HG03159 (cell line): ENCODE measurements at regions not wholly inside any gene's neighbourhood (a gene's known extent, or its start where the extent isn't known, plus 50 kb on each side); places are given as distances from the start of the nearest gene placed in this dataset.
"Not testable (repeated sequence)": the region's sequence is repeated elsewhere in the genome, so short reads cannot be mapped to it uniquely, and the experiment has no call there.

Experiments
- ATAC-seq: cut with Tn5 transposase; IDR thresholded peaks from one replicate; pipeline ENCODE4 v1.9.1; 2021; ENCODE audit warnings: mild to moderate bottlenecking, moderate library complexity; ENCODE audit not compliant: unreplicated experiment

- not testable (repeated sequence) for ATAC-seq
Measured at GRCh38 chr2:91520972-91521535, 2829.6 kb downstream of the RPIA start.

DNA sequence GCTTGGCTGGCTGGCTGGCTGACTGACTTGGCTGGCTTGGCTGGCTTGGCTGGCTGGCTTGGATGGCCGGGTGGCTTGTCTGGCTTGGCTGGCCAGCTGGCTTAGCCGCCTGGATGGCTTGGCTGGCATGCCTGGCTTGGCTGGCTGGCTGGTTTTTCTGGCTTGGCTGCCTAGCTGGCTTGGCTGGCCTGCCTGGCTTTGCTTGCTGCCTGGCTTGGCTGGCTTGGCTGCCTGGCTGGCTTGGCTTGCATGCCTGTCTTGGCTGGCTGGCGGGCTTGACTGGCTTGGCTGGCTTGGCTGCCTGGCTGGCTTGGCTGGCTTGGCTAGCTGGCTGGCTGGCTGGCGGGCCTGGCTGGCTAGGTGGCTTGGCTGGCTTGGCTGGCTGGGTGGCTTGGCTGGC is 2830.5 kb downstream of the RPIA start:
- ATAC-seq: not testable (repeated sequence)

DNA sequence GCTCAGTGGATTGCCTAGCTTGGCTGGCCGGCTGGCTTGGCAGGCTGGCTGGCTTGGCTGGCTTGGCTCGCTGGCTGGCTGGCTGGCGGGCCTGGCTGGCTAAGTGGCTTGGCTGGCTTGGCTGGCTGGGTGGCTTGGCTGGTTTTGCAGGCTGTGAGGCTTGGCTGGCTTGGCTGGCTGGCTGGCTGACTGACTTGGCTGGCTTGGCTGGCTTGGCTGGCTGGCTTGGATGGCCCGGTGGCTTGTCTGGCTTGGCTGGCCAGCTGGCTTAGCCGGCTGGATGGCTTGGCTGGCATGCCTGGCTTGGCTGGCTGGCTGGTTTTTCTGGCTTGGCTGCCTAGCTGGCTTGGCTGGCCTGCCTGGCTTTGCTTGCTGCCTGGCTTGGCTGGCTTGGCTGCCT is 2831.4 kb downstream of the RPIA start:
- not testable (repeated sequence) for ATAC-seq

GRCh38 chr2:91523751-91524150 is 2832.3 kb downstream of the RPIA start:
- ATAC-seq: not testable (repeated sequence)

- not testable (repeated sequence) for ATAC-seq
Measured at GRCh38 chr2:91525587-91525986, 2834.1 kb downstream of the RPIA start.

DNA sequence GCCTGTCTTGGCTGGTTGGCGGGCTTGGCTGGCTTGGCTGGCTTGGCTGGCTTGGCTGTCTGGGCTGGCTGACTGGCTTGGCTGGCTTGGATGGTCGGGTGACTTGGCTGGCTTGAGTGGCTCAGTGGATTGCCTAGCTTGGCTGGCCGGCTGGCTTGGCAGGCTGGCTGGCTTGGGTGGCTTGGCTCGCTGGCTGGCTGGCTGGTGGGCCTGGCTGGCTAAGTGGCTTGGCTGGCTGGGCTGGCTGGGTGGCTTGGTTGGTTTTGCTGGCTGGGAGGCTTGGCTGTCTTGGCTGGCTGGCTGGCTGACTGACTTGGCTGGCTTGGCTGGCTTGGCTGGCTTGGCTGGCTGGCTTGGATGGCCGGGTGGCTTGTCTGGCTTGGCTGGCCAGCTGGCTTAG is 2834.6 kb downstream of the RPIA start:
- ATAC-seq: not testable (repeated sequence)

- ATAC-seq: not testable (repeated sequence)
Measured at GRCh38 chr2:91527056-91527455, 2835.6 kb downstream of the RPIA start.

GRCh38 chr2:91527491-91528031 is 2836.1 kb downstream of the RPIA start:
- ATAC-seq: not testable (repeated sequence)

GRCh38 chr2:91528361-91528760 is 2836.9 kb downstream of the RPIA start:
- not testable (repeated sequence) for ATAC-seq

DNA sequence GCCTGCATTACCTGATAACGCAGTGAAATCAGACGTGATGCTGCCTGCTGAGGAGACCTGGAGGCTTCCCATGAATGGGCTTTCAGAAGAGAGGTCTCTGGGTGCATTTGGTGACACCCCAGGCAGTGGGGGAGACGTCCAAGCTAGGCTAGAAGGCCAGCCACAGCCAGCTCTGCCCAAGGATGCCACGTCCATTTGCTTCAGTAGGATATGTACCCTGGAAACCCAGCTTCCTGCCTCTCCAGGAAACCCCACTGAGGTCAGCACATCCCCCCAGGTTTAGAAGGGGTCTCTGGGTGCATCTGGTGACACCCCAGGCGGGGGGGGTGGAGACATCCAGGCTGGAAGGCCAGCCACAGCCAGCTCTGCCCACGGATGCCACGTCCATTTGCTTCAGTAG is 2844.6 kb downstream of the RPIA start:
- not testable (repeated sequence) for ATAC-seq

- ATAC-seq: not testable (repeated sequence)
Measured at GRCh38 chr2:91536549-91537263, 2845.2 kb downstream of the RPIA start.

DNA sequence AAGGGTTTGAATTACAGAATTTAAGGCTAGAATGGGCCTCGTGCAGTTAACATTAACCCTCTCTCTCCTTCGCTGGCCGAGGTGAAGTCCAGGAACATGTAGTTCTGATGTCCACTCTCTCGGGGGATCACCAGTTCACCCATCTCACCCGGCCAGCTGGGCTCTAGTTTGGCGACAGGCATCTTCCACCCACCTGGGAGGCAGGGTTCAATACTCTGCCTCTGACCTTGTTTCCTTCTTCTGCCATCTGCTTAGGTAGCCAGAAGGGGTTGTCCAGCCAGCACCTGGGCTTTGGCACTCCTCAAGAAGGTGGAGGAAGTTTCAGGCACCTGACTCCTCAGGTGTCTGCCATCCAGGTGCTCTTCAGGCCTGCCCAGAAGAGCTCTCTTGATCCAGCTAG is 2857.8 kb downstream of the RPIA start:
- ATAC-seq: not testable (repeated sequence)

GRCh38 chr2:91558234-91558633 is 2866.8 kb downstream of the RPIA start:
- not testable (repeated sequence) for ATAC-seq

- not testable (repeated sequence) for ATAC-seq
Measured at GRCh38 chr2:91559269-91559668, 2867.8 kb downstream of the RPIA start.

- not testable (repeated sequence) for ATAC-seq
Measured at GRCh38 chr2:91559886-91560614, 2868.6 kb downstream of the RPIA start.

DNA sequence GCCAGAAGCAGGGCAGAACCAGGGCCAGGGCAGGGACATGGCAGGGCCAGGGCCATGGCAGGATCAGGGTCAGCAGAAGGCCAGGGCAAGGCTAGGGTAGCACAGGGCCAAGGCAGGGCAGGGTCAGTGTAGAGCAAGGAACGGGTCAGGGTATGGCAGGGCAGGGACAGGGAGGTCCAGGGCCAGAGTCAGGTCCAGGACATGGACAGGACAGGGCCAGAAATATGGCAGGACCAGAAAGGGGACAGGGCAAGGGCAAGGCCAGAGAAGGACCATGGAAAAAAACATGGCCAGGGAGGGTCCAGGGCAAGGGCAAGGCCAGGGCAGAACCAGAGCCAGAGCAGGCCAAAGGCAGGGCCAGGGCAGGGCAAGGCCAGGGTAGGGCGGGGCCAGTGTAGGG is 2870.7 kb downstream of the RPIA start:
- ATAC-seq: not testable (repeated sequence)

- not testable (repeated sequence) for ATAC-seq
Measured at GRCh38 chr2:91564700-91565099, 2873.2 kb downstream of the RPIA start.

DNA sequence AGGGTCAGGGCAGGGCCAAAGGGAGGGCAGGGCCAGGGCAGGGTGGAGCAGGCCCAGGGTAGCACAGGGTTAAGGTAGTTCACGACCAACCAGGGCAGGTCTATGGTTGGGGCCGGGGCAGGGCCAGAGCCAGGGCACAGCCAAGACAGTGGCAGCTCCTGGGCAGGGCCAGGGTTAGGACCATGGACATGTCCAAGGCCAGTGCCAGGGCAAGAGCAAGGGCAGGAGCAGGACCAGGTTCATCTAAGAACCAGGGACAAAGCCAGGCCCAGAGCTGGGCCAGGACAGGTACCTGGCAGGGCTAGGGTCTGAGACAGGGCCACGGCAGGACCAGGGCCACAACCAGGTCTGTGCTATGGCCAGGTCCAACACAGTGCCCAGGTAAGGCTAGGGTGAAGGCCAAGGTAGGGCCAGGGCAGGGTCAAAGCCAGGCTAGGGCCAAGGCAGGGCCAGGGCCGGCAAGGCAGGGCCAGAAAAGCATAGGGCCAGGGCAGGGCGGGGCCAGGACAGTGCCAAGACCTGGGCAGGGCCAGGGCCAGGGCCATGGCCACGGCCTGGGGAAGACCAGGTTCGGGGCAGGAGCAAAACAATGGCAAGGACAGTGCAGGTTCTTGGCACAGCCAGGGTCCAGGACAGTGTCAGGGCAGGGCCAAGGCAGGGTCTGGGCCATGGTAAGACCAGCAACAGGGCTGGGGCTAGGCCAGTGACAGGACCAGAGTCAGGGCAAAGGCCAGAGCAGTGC is 2874.4 kb downstream of the RPIA start:
- ATAC-seq: not testable (repeated sequence)

DNA sequence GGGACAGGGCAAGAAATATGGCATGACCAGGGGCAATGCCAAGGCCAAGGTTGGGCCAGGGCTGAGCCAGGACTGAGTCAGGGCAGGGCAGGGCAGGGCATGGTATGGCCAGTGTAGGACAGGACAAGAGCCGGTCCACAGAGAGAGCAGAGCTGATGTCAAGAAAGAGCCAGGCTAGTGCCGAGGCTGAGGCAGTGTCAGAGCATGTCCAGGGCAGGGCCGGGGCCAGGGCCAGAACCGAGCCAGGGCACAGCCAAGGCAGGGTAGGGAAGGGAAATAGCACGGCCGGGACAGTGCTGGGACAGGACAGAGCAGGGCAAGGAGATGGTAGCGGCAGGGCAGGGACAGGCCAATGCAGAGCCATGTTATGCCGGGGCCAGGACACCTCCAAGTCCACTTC is 2875.1 kb downstream of the RPIA start:
- ATAC-seq: not testable (repeated sequence)

DNA sequence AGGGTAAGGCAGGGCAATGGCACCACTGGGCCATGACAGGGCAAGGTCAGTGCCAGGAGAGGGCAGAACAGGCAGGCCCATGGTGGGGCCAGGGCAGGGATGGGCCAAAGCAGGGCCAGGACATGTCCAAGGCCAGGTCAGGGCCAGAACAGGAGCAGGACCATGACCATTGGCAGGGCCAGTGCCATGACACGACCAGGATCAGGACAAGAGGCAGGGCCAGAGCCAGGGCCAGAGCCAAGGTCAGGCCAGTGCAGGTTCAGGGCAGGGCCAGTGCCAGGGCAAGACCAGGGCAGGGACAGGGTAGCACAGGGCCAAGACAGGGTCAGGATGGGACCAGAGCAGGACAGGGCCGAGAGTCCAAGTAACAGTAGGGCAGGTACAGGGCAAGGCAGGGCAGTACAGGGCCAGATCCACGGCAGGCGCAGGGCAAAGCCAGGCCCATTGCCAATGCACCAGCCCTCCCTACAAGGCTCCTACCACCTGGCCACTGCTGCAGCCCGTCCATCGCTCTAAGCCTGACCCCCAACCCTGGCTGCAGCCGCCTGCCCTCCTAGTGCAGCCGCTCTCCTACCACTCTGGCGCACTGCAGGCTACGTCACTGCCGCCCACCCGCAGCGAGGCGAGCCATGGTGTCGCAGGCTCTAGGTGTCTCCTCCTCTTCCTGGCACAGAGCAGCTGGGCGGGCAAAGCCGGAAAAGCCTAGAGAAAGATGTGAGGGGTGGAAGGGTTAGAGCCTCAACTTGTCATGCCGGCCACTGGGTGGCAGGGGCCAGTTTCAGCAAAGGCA is 2876.3 kb downstream of the RPIA start:
- not testable (repeated sequence) for ATAC-seq
